Esophagus squamous epithelium (tissue), 4 donors: ENCODE measurements at regions not wholly inside any gene's neighbourhood (a gene's known extent, or its start where the extent isn't known, plus 50 kb on each side); places are given as distances from the start of the nearest gene placed in this dataset.

Experiments used
- POLR2A ChIP-seq, 4 donors: fragments of 450-650 bp; IDR thresholded peaks; one replicate each; pipeline ENCODE4 v1.6.1; 2017; ENCODE audit warnings: antibody characterized with exemption in 4 of 4, mild to moderate bottlenecking in 4 of 4, moderate library complexity in 3 of 4
- TF ChIP-seq, protein P1 (sequence below), 6 experiments: fragments of 450-650 bp in 4 of 6; fragments of 200-600 bp in 2 of 6; sonication (generic) in 2 of 6; IDR thresholded peaks; one replicate each; pipeline ENCODE4 v1.5.1; 2016 to 2019; ENCODE audit warnings: antibody characterized with exemption in 6 of 6, mild to moderate bottlenecking in 4 of 6, moderate library complexity in 4 of 6

DNA sequence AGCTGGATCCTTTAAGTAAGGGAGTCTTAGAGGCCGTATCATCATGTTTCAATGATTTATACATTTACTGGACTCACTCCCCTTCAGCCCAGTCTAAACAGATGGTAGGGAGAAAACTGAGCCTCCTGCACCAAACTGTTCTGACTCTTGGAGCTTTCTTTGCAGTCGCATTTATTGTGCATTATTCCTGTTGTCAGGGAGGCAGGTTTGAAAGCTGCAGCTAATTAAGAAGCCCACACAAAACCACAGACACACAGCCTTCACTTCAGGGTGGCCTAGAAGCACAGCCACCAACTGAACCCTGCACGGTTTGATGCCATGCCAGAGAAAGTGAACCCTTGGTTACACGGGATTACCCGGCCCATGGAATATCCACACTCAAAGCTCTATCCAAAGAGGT lies 911.0 kb downstream of the UQCRFS1 start:
- TF ChIP-seq, protein P1, sequence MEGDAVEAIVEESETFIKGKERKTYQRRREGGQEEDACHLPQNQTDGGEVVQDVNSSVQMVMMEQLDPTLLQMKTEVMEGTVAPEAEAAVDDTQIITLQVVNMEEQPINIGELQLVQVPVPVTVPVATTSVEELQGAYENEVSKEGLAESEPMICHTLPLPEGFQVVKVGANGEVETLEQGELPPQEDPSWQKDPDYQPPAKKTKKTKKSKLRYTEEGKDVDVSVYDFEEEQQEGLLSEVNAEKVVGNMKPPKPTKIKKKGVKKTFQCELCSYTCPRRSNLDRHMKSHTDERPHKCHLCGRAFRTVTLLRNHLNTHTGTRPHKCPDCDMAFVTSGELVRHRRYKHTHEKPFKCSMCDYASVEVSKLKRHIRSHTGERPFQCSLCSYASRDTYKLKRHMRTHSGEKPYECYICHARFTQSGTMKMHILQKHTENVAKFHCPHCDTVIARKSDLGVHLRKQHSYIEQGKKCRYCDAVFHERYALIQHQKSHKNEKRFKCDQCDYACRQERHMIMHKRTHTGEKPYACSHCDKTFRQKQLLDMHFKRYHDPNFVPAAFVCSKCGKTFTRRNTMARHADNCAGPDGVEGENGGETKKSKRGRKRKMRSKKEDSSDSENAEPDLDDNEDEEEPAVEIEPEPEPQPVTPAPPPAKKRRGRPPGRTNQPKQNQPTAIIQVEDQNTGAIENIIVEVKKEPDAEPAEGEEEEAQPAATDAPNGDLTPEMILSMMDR (IDR thresholded peaks at IDR 0.05): no peak
- TF ChIP-seq POLR2A (IDR thresholded peaks at IDR 0.05): no peak
